HG03457 (cell line): ENCODE measurements at regions not wholly inside any gene's neighbourhood (a gene's known extent, or its start where the extent isn't known, plus 50 kb on each side); places are given as distances from the start of the nearest gene placed in this dataset.

Experiments used
- ATAC-seq: cut with Tn5 transposase; IDR thresholded peaks from one replicate; pipeline ENCODE4 v1.9.1; 2021; ENCODE audit warnings: moderate number of reproducible peaks; ENCODE audit not compliant: unreplicated experiment

GRCh38 chr4:56757821-56758411 is 63.6 kb downstream of the SPINK2 start:
- peak; percentile 95 for ATAC-seq

- peak; percentile 28 for ATAC-seq
These were observed 64.2 kb downstream of the SPINK2 start for GRCh38 chr4:56757261-56757746.

GRCh38 chr4:56755901-56756300 is 65.6 kb downstream of the SPINK2 start:
- ATAC-seq, result no peak

GRCh38 chr4:56752985-56753384 is 68.5 kb downstream of the SPINK2 start:
- no peak for ATAC-seq

- ATAC-seq, result no peak
These were observed 69.1 kb upstream of the HOPX start for GRCh38 chr4:56750231-56750630.

- no peak for ATAC-seq
These were observed 67.2 kb upstream of the HOPX start for GRCh38 chr4:56748271-56748670.

- no peak for ATAC-seq
These were observed 65.5 kb upstream of the HOPX start for GRCh38 chr4:56746639-56747038.

- no peak for ATAC-seq
These were observed 63.9 kb upstream of the HOPX start for GRCh38 chr4:56745042-56745441.

GRCh38 chr4:56744030-56744429 is 62.9 kb upstream of the HOPX start:
- ATAC-seq, result no peak

GRCh38 chr4:56743550-56743949 is 62.5 kb upstream of the HOPX start:
- ATAC-seq, result no peak

- ATAC-seq, result no peak
These were observed 61.2 kb upstream of the HOPX start for GRCh38 chr4:56742080-56742871.

GRCh38 chr4:56741595-56741994 is 60.5 kb upstream of the HOPX start:
- no peak for ATAC-seq

- no peak for ATAC-seq
These were observed 58.1 kb upstream of the HOPX start for GRCh38 chr4:56739066-56739777.

GRCh38 chr4:56737666-56738065 is 56.6 kb upstream of the HOPX start:
- no peak for ATAC-seq

GRCh38 chr4:56733352-56733751 is 52.3 kb upstream of the HOPX start:
- no peak for ATAC-seq

GRCh38 chr4:56732301-56732700 is 51.2 kb upstream of the HOPX start:
- no peak for ATAC-seq

- ATAC-seq, result no peak
These were observed 50.8 kb upstream of the HOPX start for GRCh38 chr4:56731857-56732256.
